ENCODE measurements at regions not wholly inside any gene's neighbourhood (a gene's known extent, or its start where the extent isn't known, plus 50 kb on each side); places are given as distances from the start of the nearest gene placed in this dataset.

DNA sequence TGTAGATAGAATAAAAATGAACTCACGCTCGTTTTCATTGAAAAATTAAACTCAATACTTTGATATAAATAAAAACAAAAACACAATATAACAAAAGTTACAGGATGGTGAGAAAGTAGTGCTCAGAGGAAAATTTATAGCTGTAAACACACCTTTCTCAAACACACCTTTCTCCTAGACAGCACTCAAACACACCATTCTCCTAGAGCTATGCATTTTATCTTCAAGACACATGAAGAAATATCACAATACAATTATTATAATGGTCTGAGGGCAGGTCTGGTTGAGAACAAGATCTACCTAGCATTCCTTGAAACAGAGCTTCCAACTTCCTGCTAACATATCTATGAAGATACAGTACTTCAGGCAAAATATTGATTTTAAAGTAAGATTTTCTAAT is 183.4 kb upstream of the NBEA start:
- no peak overlapping the region for H3K4me3 ChIP-seq (ENCODE audit: low read length in 2 of 2)
- H3K4me1 ChIP-seq (ENCODE audit: control insufficient read depth in 2 of 2, insufficient read depth in 2 of 2, low read length in 2 of 2) = peaks cover 0 to 4% of the 10 kb centered on the region in 2 donors
- H3K27me3 ChIP-seq (ENCODE audit: control insufficient read depth in 2 of 2, insufficient read depth in 2 of 2, low read length in 2 of 2) = no peaks in the 10 kb centered on the region
- no peak overlapping the region for H3K27ac ChIP-seq (ENCODE audit: low read depth in 2 of 2, low read length in 2 of 2)
- H3K9me3 ChIP-seq (ENCODE audit: control insufficient read depth in 2 of 2, low read length in 2 of 2) = no peaks in the 10 kb centered on the region
- H3K9ac ChIP-seq (ENCODE audit: low read depth in 1 of 2, low read length in 2 of 2) = no peak overlapping the region
- H3K36me3 ChIP-seq (ENCODE audit: control insufficient read depth in 2 of 2, insufficient read depth in 2 of 2, low read length in 2 of 2) = no peaks in the 10 kb centered on the region

DNA sequence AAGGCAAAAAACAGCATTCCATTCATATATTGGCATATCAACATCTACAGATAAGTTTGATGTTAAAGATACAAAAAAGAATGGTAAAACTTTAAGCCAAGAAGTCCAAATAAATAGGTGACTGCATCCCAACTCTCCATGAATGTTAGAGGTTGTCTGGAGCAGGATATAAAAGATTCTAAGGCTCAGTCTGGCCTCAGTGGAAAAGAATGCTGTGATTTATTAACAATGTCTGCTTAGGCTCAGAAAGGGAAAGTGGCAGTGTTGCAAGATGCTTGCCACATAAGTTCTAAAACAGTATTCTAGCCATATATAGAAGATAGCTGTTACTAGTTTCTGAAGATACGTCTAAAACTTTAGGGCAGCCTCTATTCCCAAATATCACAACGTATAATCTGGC is 179.8 kb upstream of the NBEA start:
- Histone ChIP-seq H3K4me3 (ENCODE audit: low read length in 2 of 2) (no peak overlapping the region), H3K9me3 (ENCODE audit: control insufficient read depth in 2 of 2, low read length in 2 of 2) (no peaks in the 10 kb centered on the region), H3K27me3 (ENCODE audit: control insufficient read depth in 2 of 2, insufficient read depth in 2 of 2, low read length in 2 of 2) (no peaks in the 10 kb centered on the region), H3K9ac (ENCODE audit: low read depth in 1 of 2, low read length in 2 of 2) (no peak overlapping the region), H3K36me3 (ENCODE audit: control insufficient read depth in 2 of 2, insufficient read depth in 2 of 2, low read length in 2 of 2) (no peaks in the 10 kb centered on the region), H3K4me1 (ENCODE audit: control insufficient read depth in 2 of 2, insufficient read depth in 2 of 2, low read length in 2 of 2) (peaks cover 0 to 4% of the 10 kb centered on the region in 2 donors), H3K27ac (ENCODE audit: low read depth in 2 of 2, low read length in 2 of 2) (no peak overlapping the region)

- Histone ChIP-seq H3K27me3 (ENCODE audit: control insufficient read depth in 2 of 2, insufficient read depth in 2 of 2, low read length in 2 of 2) (no peaks in the 10 kb centered on the region), H3K9me3 (ENCODE audit: control insufficient read depth in 2 of 2, low read length in 2 of 2) (no peaks in the 10 kb centered on the region), H3K4me3 (ENCODE audit: low read length in 2 of 2) (no peak overlapping the region), H3K9ac (ENCODE audit: low read depth in 1 of 2, low read length in 2 of 2) (no peak overlapping the region), H3K4me1 (ENCODE audit: control insufficient read depth in 2 of 2, insufficient read depth in 2 of 2, low read length in 2 of 2) (peaks cover 0 to 2% of the 10 kb centered on the region in 2 donors), H3K27ac (ENCODE audit: low read depth in 2 of 2, low read length in 2 of 2) (no peak overlapping the region), H3K36me3 (ENCODE audit: control insufficient read depth in 2 of 2, insufficient read depth in 2 of 2, low read length in 2 of 2) (no peaks in the 10 kb centered on the region)
Observed at GRCh38 chr13:34764246-34764645, 177.8 kb upstream of the NBEA start.

GRCh38 chr13:34765446-34766180 is 176.5 kb upstream of the NBEA start:
- Histone ChIP-seq H3K9ac (ENCODE audit: low read depth in 1 of 2, low read length in 2 of 2) (no peak overlapping the region), H3K27ac (ENCODE audit: low read depth in 2 of 2, low read length in 2 of 2) (no peak overlapping the region), H3K36me3 (ENCODE audit: control insufficient read depth in 2 of 2, insufficient read depth in 2 of 2, low read length in 2 of 2) (no peaks in the 10 kb centered on the region), H3K27me3 (ENCODE audit: control insufficient read depth in 2 of 2, insufficient read depth in 2 of 2, low read length in 2 of 2) (no peaks in the 10 kb centered on the region), H3K4me1 (ENCODE audit: control insufficient read depth in 2 of 2, insufficient read depth in 2 of 2, low read length in 2 of 2) (peaks cover 0 to 2% of the 10 kb centered on the region in 2 donors), H3K9me3 (ENCODE audit: control insufficient read depth in 2 of 2, low read length in 2 of 2) (no peaks in the 10 kb centered on the region), H3K4me3 (ENCODE audit: low read length in 2 of 2) (no peak overlapping the region)

DNA sequence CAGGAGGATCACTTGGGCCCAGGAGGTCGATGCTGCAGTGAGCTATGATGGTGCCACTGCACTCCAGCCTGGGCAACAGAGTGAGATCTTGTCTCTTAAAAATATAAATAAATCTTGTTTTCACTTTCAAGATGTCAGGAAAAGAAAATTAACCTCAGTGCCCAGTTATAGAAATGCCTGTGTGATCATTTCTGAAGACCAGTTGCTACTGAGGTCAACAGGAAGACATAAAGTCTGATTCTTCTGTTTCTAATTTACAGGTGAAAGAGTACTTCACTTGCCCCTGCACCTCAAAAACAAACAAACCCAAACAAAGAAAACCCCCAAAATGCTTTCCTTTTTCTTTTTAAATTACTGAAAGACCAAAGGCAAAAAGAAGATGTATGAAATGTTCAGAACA is 174.3 kb upstream of the NBEA start:
- no peak overlapping the region for H3K9ac ChIP-seq (ENCODE audit: low read depth in 1 of 2, low read length in 2 of 2)

DNA sequence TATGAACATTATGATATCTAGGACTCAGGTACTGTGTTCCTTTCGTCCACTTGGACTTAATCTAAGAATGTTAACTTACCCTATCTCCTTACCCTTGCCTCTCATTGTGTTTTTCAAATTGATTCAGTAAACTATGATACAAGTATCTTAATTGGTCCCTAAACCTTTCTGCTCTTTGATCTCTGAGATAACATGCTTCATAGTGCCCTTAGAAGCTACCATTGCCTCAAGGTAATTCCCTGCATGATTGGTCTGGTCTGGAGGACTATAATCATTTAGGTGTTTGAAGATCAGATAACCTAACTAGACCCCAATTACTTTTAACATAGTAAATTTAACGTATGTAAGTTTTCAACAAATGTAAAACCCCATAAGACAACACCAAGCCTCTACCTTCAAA is 169.9 kb upstream of the NBEA start:
- H3K4me1 ChIP-seq (ENCODE audit: control insufficient read depth in 2 of 2, insufficient read depth in 2 of 2, low read length in 2 of 2) = peaks cover 0 to 3% of the 10 kb centered on the region in 2 donors
- no peak overlapping the region for H3K4me3 ChIP-seq (ENCODE audit: low read length in 2 of 2)
- H3K9ac ChIP-seq (ENCODE audit: low read depth in 1 of 2, low read length in 2 of 2) = no peak overlapping the region
- H3K36me3 ChIP-seq (ENCODE audit: control insufficient read depth in 2 of 2, insufficient read depth in 2 of 2, low read length in 2 of 2) = no peaks in the 10 kb centered on the region
- H3K27ac ChIP-seq (ENCODE audit: low read depth in 2 of 2, low read length in 2 of 2) = no peak overlapping the region
- H3K9me3 ChIP-seq (ENCODE audit: control insufficient read depth in 2 of 2, low read length in 2 of 2) = no peaks in the 10 kb centered on the region
- no peaks in the 10 kb centered on the region for H3K27me3 ChIP-seq (ENCODE audit: control insufficient read depth in 2 of 2, insufficient read depth in 2 of 2, low read length in 2 of 2)

More for the DNA sequence above, 174.3 kb upstream of the NBEA start:
- Histone ChIP-seq H3K36me3 (ENCODE audit: control insufficient read depth in 2 of 2, insufficient read depth in 2 of 2, low read length in 2 of 2) (no peaks in the 10 kb centered on the region), H3K4me1 (ENCODE audit: control insufficient read depth in 2 of 2, insufficient read depth in 2 of 2, low read length in 2 of 2) (peaks cover under 1% of the 10 kb centered on the region in 2 donors), H3K9me3 (ENCODE audit: control insufficient read depth in 2 of 2, low read length in 2 of 2) (no peaks in the 10 kb centered on the region), H3K4me3 (ENCODE audit: low read length in 2 of 2) (no peak overlapping the region), H3K27ac (ENCODE audit: low read depth in 2 of 2, low read length in 2 of 2) (no peak overlapping the region), H3K27me3 (ENCODE audit: control insufficient read depth in 2 of 2, insufficient read depth in 2 of 2, low read length in 2 of 2) (no peaks in the 10 kb centered on the region)

GRCh38 chr13:34772881-34773280 is 169.2 kb upstream of the NBEA start:
- H3K9ac ChIP-seq (ENCODE audit: low read depth in 1 of 2, low read length in 2 of 2) = no peak overlapping the region
- no peak overlapping the region for H3K4me3 ChIP-seq (ENCODE audit: low read length in 2 of 2)
- H3K36me3 ChIP-seq (ENCODE audit: control insufficient read depth in 2 of 2, insufficient read depth in 2 of 2, low read length in 2 of 2) = no peaks in the 10 kb centered on the region
- H3K9me3 ChIP-seq (ENCODE audit: control insufficient read depth in 2 of 2, low read length in 2 of 2) = no peaks in the 10 kb centered on the region
- H3K27ac ChIP-seq (ENCODE audit: low read depth in 2 of 2, low read length in 2 of 2) = no peak overlapping the region
- no peaks in the 10 kb centered on the region for H3K27me3 ChIP-seq (ENCODE audit: control insufficient read depth in 2 of 2, insufficient read depth in 2 of 2, low read length in 2 of 2)
- H3K4me1 ChIP-seq (ENCODE audit: control insufficient read depth in 2 of 2, insufficient read depth in 2 of 2, low read length in 2 of 2) = peaks cover 0 to 3% of the 10 kb centered on the region in 2 donors

DNA sequence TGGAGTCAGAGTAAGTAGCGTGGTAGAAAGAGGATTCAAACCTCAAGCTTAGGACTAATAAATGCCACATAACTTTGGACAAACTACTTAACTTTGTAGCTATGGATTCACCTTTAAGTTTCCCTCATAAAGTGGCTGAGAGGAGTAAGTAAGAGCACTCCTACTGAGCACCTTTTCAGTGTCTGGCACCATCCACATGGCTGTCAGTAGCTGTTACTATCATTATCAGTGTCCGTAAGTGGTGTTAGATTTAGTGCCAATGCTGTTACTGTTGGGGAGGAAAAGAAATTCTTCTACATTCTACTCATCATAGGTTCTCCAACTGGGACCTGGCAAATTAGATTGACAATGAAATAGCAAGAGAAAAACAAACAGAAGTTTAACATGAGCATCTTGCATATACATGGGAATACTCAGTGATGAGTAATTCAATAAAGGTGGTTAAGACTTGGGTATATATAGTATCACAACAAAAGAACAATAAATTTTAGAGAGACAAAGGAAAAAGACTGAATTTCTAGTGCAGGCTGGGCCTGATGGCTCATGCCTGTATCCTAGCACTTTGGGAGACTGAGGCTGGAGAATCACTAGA is 165.6 kb upstream of the NBEA start:
- Histone ChIP-seq H3K4me3 (ENCODE audit: low read length in 2 of 2) (no peak overlapping the region), H3K9me3 (ENCODE audit: control insufficient read depth in 2 of 2, low read length in 2 of 2) (no peaks in the 10 kb centered on the region), H3K9ac (ENCODE audit: low read depth in 1 of 2, low read length in 2 of 2) (no peak overlapping the region), H3K36me3 (ENCODE audit: control insufficient read depth in 2 of 2, insufficient read depth in 2 of 2, low read length in 2 of 2) (no peaks in the 10 kb centered on the region), H3K4me1 (ENCODE audit: control insufficient read depth in 2 of 2, insufficient read depth in 2 of 2, low read length in 2 of 2) (peaks cover 0 to 3% of the 10 kb centered on the region in 2 donors), H3K27ac (ENCODE audit: low read depth in 2 of 2, low read length in 2 of 2) (no peak overlapping the region), H3K27me3 (ENCODE audit: control insufficient read depth in 2 of 2, insufficient read depth in 2 of 2, low read length in 2 of 2) (no peaks in the 10 kb centered on the region)

- no peak overlapping the region for H3K27ac ChIP-seq (ENCODE audit: low read depth in 2 of 2, low read length in 2 of 2)
- H3K36me3 ChIP-seq (ENCODE audit: control insufficient read depth in 2 of 2, insufficient read depth in 2 of 2, low read length in 2 of 2) = no peaks in the 10 kb centered on the region
- no peak overlapping the region for H3K4me3 ChIP-seq (ENCODE audit: low read length in 2 of 2)
- no peak overlapping the region for H3K9ac ChIP-seq (ENCODE audit: low read depth in 1 of 2, low read length in 2 of 2)
- H3K27me3 ChIP-seq (ENCODE audit: control insufficient read depth in 2 of 2, insufficient read depth in 2 of 2, low read length in 2 of 2) = no peaks in the 10 kb centered on the region
- peaks cover 0 to 3% of the 10 kb centered on the region in 2 donors for H3K4me1 ChIP-seq (ENCODE audit: control insufficient read depth in 2 of 2, insufficient read depth in 2 of 2, low read length in 2 of 2)
- no peaks in the 10 kb centered on the region for H3K9me3 ChIP-seq (ENCODE audit: control insufficient read depth in 2 of 2, low read length in 2 of 2)
Observed at GRCh38 chr13:34777089-34777913, 164.8 kb upstream of the NBEA start.

- Histone ChIP-seq H3K4me1 (ENCODE audit: control insufficient read depth in 2 of 2, insufficient read depth in 2 of 2, low read length in 2 of 2) (peaks cover 0 to under 1% of the 10 kb centered on the region in 2 donors), H3K4me3 (ENCODE audit: low read length in 2 of 2) (no peak overlapping the region), H3K36me3 (ENCODE audit: control insufficient read depth in 2 of 2, insufficient read depth in 2 of 2, low read length in 2 of 2) (no peaks in the 10 kb centered on the region), H3K27ac (ENCODE audit: low read depth in 2 of 2, low read length in 2 of 2) (no peak overlapping the region), H3K9me3 (ENCODE audit: control insufficient read depth in 2 of 2, low read length in 2 of 2) (no peaks in the 10 kb centered on the region), H3K9ac (ENCODE audit: low read depth in 1 of 2, low read length in 2 of 2) (no peak overlapping the region), H3K27me3 (ENCODE audit: control insufficient read depth in 2 of 2, insufficient read depth in 2 of 2, low read length in 2 of 2) (no peaks in the 10 kb centered on the region)
Observed at GRCh38 chr13:34777914-34778303, 164.2 kb upstream of the NBEA start.

Measured in mucosa of rectum (tissue), 2 donors.